Effector memory CD8-positive, alpha-beta T cell (primary cell): ENCODE measurements at regions not wholly inside any gene's neighbourhood (a gene's known extent, or its start where the extent isn't known, plus 50 kb on each side); places are given as distances from the start of the nearest gene placed in this dataset.
"Not testable (repeated sequence)": the region's sequence is repeated elsewhere in the genome, so short reads cannot be mapped to it uniquely, and the experiment has no call there.

Source experiments
- ATAC-seq: fragments of 150-1000 bp; cut with Tn5 transposase; replicated peaks from 2 replicates; pipeline ENCODE4 v1.10.0; 2021; ENCODE audit warnings: mild to moderate bottlenecking, moderate library complexity
- DNase-seq, 3 experiments: peaks; one replicate each; pipeline ENCODE4 v3.0.0; 2021
- H3K27ac Mint-ChIP-seq, 2 donors: one replicate each; pipeline ENCODE4 v1.8.0; 2022; ENCODE audit warnings: mild to moderate bottlenecking in 2 of 2, mixed read lengths in 2 of 2, moderate library complexity in 2 of 2
- H3K27me3 Mint-ChIP-seq, 2 donors: one replicate each; pipeline ENCODE4 v1.8.0; 2022; ENCODE audit warnings: mixed read lengths in 2 of 2
- H3K36me3 Mint-ChIP-seq: one replicate; pipeline ENCODE4 v1.8.0; 2022; ENCODE audit warnings: mild to moderate bottlenecking, moderate library complexity, mixed read lengths; ENCODE audit not compliant: insufficient read depth
- H3K4me1 Mint-ChIP-seq, 2 donors: one replicate each; pipeline ENCODE4 v1.8.0; 2022; ENCODE audit warnings: low read depth in 2 of 2, mixed read lengths in 2 of 2
- H3K4me3 Mint-ChIP-seq, 2 donors: one replicate each; pipeline ENCODE4 v1.8.0; 2022; ENCODE audit warnings: mild to moderate bottlenecking in 2 of 2, mixed read lengths in 2 of 2, moderate library complexity in 2 of 2
- H3K9me3 Mint-ChIP-seq, 2 donors: one replicate each; pipeline ENCODE4 v1.8.0; 2022; ENCODE audit warnings: mixed read lengths in 2 of 2

DNA sequence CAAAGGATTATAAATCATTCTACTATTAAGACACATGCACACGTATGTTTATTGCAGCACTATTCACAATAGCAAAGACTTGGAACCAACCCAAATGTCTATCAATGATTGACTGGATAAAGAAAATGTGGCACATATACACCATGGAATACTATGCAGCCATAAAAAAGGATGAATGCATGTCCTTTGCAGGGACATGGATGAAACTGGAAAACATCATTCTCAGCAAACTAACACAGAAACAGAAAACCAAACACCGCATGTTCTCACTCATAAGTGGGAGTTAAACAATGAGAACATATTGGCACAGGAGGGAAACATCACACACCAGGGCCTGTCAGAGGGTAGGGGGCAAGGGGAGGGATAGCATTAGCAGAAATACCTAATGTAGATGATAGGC is 646.7 kb upstream of the ARRDC3 start:
- H3K4me3 Mint-ChIP-seq, H3K9me3 Mint-ChIP-seq, ATAC-seq: not testable (repeated sequence)

DNA sequence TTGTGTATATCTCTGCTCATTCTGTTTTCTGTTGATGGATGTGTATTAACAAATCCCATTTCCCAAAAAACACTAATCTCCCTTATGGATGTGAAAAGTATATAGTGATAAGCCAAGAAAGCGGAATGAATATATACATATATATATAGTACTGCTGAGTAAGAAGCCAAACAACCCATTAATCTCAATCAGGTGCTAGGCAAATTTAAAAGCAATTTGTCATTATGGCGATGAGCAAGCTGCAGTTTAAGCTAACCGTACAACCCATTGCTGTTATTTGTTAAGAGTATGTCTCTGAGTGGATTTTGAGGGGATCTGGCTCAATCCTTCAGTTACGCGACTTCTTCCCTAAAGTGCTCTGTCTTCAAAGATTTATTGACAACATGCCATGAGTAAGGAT is 640.4 kb upstream of the ARRDC3 start:
- DNase-seq, result no peak
- Mint-ChIP-seq H3K27ac (no peak overlapping the region), H3K4me3 (no peak overlapping the region), H3K4me1 (no peaks in the 10 kb centered on the region), H3K27me3 (no peaks in the 10 kb centered on the region), H3K36me3 (no peaks in the 10 kb centered on the region), H3K9me3 (no peaks in the 10 kb centered on the region)
- no peak for ATAC-seq

More for the DNA sequence above, 646.7 kb upstream of the ARRDC3 start:
- H3K36me3 Mint-ChIP-seq, H3K27ac Mint-ChIP-seq, H3K4me1 Mint-ChIP-seq, H3K27me3 Mint-ChIP-seq, DNase-seq: not testable (repeated sequence)

- Mint-ChIP-seq H3K9me3 (no peaks in the 10 kb centered on the region), H3K27me3 (no peaks in the 10 kb centered on the region), H3K4me1 (no peaks in the 10 kb centered on the region), H3K27ac (no peak overlapping the region), H3K4me3 (no peak overlapping the region), H3K36me3 (no peaks in the 10 kb centered on the region)
- ATAC-seq, result no peak
- DNase-seq, result no peak
These were observed 640.0 kb upstream of the ARRDC3 start for GRCh38 chr5:92023141-92023471.

- Mint-ChIP-seq H3K4me3 (no peak overlapping the region), H3K27ac (no peak overlapping the region), H3K27me3 (no peaks in the 10 kb centered on the region), H3K9me3 (no peaks in the 10 kb centered on the region), H3K4me1 (no peaks in the 10 kb centered on the region), H3K36me3 (no peaks in the 10 kb centered on the region)
- ATAC-seq, result no peak
- no peak for DNase-seq
These were observed 639.5 kb upstream of the ARRDC3 start for GRCh38 chr5:92022415-92023140.

GRCh38 chr5:92019376-92019990 is 636.4 kb upstream of the ARRDC3 start:
- Mint-ChIP-seq H3K27ac (no peak overlapping the region), H3K4me3 (no peak overlapping the region), H3K9me3 (peaks cover 4 to 15% of the 10 kb centered on the region in 2 donors), H3K4me1 (no peaks in the 10 kb centered on the region), H3K27me3 (no peaks in the 10 kb centered on the region), H3K36me3 (no peaks in the 10 kb centered on the region)
- DNase-seq (no peak), ATAC-seq (no peak)

DNA sequence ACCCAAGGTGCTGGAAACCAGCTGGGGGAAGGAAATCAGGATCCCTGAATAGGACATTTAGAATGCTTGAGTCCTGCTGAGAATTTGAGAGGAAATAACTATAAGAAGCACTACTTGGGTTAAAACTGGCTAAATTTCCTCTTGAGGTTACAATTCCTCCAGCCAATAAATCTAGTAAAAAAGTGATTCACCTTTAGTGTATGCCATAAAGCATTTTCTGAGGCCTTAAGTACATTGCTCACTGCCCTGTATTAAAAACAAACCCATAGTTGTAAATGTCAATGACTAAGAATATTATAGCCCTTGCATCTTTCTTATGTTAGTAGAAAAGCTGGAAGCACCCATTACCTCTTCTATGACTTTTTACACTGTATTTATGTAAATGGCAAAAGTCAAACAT is 634.7 kb upstream of the ARRDC3 start:
- ATAC-seq (no peak), DNase-seq (no peak)
- Mint-ChIP-seq H3K4me3 (no peak overlapping the region), H3K4me1 (no peaks in the 10 kb centered on the region), H3K27me3 (no peaks in the 10 kb centered on the region), H3K36me3 (no peaks in the 10 kb centered on the region), H3K9me3 (peaks cover 5 to 18% of the 10 kb centered on the region in 2 donors), H3K27ac (no peak overlapping the region)

DNA sequence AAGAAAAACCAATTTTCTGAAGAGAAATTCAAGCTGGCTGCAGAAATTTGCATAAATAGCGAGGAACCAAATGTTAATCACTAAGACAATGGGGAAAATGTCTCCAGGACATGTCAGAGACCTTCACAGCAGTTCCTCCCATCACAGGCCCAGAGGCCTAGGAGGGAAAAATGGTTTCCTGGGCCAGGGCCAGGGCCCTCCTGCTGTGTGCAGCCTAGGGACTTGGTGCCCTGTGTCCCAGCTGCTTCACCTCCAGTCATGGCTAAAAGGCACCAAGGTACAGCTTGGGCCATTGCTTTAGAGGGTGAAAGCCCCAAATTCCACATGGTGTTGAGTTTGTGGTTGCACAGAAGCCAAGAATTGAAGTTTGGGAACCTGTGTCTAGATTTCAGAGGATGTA is 628.7 kb upstream of the ARRDC3 start:
- not testable (repeated sequence) for H3K27ac Mint-ChIP-seq, H3K27me3 Mint-ChIP-seq, H3K4me3 Mint-ChIP-seq, H3K4me1 Mint-ChIP-seq, H3K36me3 Mint-ChIP-seq, ATAC-seq, DNase-seq
- H3K9me3 Mint-ChIP-seq, result peaks cover 10 to 35% of the 10 kb centered on the region in 2 donors

DNA sequence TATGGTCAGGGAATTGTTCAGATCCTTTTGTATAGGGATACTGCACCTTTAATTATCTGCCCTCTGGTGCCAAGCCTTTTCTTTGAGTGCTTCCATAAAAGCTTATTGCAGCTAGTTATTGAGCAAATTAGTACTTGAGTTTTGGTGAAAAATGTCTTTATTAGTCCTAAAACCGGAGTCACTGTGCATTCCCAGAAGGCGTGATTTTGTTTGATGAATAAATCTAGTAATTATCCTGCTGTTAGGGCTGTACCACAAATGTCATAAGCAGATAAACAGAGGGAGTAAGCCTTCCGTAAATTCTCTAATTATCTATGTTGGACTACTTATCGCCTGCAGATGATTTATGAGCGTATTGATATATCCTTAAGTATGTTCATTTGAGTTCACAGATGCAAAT is 620.7 kb upstream of the ARRDC3 start:
- no peak overlapping the region for H3K27ac Mint-ChIP-seq
- no peaks in the 10 kb centered on the region for H3K36me3 Mint-ChIP-seq
- ATAC-seq (no peak), DNase-seq (no peak)
- no peak overlapping the region for H3K4me3 Mint-ChIP-seq
- H3K27me3 Mint-ChIP-seq, result no peaks in the 10 kb centered on the region
- peaks cover 0 to 2% of the 10 kb centered on the region in 2 donors for H3K9me3 Mint-ChIP-seq
- no peaks in the 10 kb centered on the region for H3K4me1 Mint-ChIP-seq

DNA sequence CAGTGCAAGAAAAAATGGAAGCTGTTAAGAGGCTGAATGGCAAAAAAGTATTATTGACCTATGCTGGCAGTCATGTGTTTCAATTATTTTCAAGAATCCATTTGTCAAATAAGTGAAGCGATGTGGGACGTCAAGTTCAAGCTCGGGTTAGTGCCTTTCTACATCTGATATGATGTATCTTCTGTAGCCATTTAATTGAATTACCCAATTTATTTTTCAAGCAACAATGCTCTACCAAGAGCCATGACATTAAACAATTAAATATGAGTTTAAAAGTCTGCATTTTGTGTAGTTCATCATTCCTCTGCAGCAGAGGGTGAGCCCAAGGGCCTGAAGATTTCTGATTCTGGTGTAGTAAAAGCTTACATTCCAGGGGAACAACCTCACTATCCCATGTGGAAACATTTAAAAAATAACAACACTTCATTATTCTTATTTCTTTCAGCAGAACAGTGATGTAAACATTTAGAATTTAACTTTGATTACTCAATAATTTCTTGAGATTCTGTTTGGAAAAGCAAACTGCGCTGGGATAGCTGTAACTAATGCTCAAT is 619.7 kb upstream of the ARRDC3 start:
- DNase-seq (no peak), ATAC-seq (no peak)
- Mint-ChIP-seq H3K27me3 (no peaks in the 10 kb centered on the region), H3K36me3 (no peaks in the 10 kb centered on the region), H3K4me1 (no peaks in the 10 kb centered on the region), H3K4me3 (no peak overlapping the region), H3K27ac (no peak overlapping the region), H3K9me3 (peaks cover 0 to 3% of the 10 kb centered on the region in 2 donors)

GRCh38 chr5:91998774-91999173 is 615.7 kb upstream of the ARRDC3 start:
- Mint-ChIP-seq H3K27ac (no peak overlapping the region), H3K4me1 (no peaks in the 10 kb centered on the region), H3K27me3 (no peaks in the 10 kb centered on the region), H3K36me3 (no peaks in the 10 kb centered on the region), H3K9me3 (peaks cover 0 to 2% of the 10 kb centered on the region in 2 donors), H3K4me3 (no peak overlapping the region)
- ATAC-seq (no peak), DNase-seq (no peak)

DNA sequence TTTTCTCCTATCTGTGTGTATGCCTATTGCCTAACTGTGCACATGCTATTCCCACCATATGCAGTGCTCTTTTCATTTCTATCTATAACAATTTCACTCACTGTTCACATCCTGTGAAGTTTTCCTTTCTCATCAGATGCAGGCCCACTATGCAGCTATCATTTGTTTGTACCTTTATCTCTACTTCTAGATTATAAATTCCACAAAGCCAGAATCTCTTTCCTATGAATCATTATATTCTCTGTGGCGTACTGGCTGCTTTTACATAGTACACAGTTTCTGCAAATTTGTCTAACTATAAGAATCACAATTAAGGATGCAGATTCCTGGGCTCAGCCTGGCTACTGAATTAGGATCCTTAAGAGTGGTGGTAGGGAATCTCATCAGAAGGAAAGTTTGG is 600.8 kb upstream of the ARRDC3 start:
- no peak for ATAC-seq
- H3K36me3 Mint-ChIP-seq, result no peaks in the 10 kb centered on the region
- no peak overlapping the region for H3K27ac Mint-ChIP-seq
- no peaks in the 10 kb centered on the region for H3K27me3 Mint-ChIP-seq
- no peak for DNase-seq
- no peak overlapping the region for H3K4me3 Mint-ChIP-seq
- no peaks in the 10 kb centered on the region for H3K4me1 Mint-ChIP-seq
- peaks cover 0 to 14% of the 10 kb centered on the region in 2 donors for H3K9me3 Mint-ChIP-seq

DNA sequence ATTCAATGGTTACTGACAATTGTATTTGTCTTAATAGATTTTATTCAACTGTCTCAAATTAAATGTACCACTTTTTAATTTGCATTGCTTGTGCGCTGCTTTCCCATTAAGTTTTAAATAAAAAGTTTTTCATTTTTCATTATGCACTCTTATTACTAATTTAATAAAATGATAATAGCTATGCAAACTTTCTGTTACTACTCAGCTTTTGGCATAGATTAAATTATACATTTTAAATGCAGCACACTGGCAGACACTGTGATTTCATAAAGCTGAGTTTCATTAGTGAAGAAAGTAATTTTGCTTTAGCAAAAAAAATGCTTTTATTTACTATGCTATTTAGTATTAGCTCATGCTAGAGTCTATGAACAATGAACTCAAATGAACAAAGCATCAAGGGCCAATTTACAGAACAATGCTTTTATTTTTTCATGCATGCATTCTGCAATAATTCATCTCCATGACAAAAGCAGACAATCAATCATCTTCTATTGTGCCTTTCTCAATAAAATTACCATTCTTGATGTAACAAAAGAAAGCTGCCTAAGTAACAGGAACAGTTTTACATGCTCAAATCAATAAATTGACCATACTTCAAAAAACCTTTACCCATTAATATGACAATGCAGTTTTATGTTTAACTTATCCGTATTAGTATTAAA is 595.2 kb upstream of the ARRDC3 start:
- no peaks in the 10 kb centered on the region for H3K27me3 Mint-ChIP-seq
- no peaks in the 10 kb centered on the region for H3K36me3 Mint-ChIP-seq
- no peaks in the 10 kb centered on the region for H3K4me1 Mint-ChIP-seq
- no peak for ATAC-seq
- no peak overlapping the region for H3K27ac Mint-ChIP-seq
- H3K4me3 Mint-ChIP-seq, result no peak overlapping the region
- DNase-seq, result no peak
- H3K9me3 Mint-ChIP-seq, result peaks cover 0 to 10% of the 10 kb centered on the region in 2 donors

GRCh38 chr5:91977579-91977978 is 594.5 kb upstream of the ARRDC3 start:
- Mint-ChIP-seq H3K9me3 (peaks cover 0 to 8% of the 10 kb centered on the region in 2 donors), H3K27ac (no peak overlapping the region), H3K4me1 (no peaks in the 10 kb centered on the region), H3K27me3 (no peaks in the 10 kb centered on the region), H3K4me3 (no peak overlapping the region), H3K36me3 (no peaks in the 10 kb centered on the region)
- DNase-seq (no peak), ATAC-seq (no peak)

DNA sequence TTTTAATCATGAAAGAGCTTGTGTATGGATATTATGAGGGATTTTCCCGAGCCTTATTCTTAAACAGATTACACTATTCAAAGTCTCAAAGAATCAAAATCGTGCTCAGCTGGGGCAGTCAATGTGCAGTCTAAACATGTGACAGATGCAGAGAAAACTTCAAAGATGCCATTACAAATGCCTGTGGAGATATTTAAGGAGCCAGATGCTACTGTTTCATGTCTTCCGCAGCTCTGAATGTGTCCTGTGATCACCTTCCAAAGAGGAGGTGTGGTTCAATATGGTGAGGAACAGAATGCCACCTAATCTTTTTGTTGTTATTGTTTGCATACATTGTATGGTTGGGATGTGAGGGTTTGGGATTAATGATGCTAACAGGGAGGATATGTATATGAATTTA is 593.3 kb upstream of the ARRDC3 start:
- H3K4me3 Mint-ChIP-seq, result no peak overlapping the region
- DNase-seq, result no peak

More for the DNA sequence above, 593.3 kb upstream of the ARRDC3 start:
- H3K36me3 Mint-ChIP-seq, result no peaks in the 10 kb centered on the region
- H3K27me3 Mint-ChIP-seq, result no peaks in the 10 kb centered on the region
- H3K27ac Mint-ChIP-seq, result no peak overlapping the region
- no peaks in the 10 kb centered on the region for H3K4me1 Mint-ChIP-seq
- ATAC-seq, result no peak
- peaks cover 0 to 3% of the 10 kb centered on the region in 2 donors for H3K9me3 Mint-ChIP-seq
